ENCODE measurements at regions not wholly inside any gene's neighbourhood (a gene's known extent, or its start where the extent isn't known, plus 50 kb on each side); places are given as distances from the start of the nearest gene placed in this dataset.

GRCh38 chr12:31220061-31220460 lies 105.9 kb downstream of the SINHCAF start:
- no peaks in the 10 kb centered on the region for H3K9me2 ChIP-seq
- H3K4me2 ChIP-seq, result no peak overlapping the region

GRCh38 chr12:31220633-31221550 lies 105.1 kb downstream of the SINHCAF start:
- Histone ChIP-seq H3K27me3 (ENCODE audit: insufficient read depth) (no peaks in the 10 kb centered on the region), H3K9ac (no peak overlapping the region), H3F3A (replicated peaks; ENCODE audit: insufficient read depth) (no peaks in the 10 kb centered on the region), H3K4me3 (ENCODE audit: low read depth in 2 of 2, low read length in 1 of 2) (no peak overlapping the region), H3K4me1 (ENCODE audit: control insufficient read depth in 1 of 2, insufficient read depth in 2 of 2, low read depth in 1 of 2, low read length in 1 of 2) (peaks cover 0 to 39% of the 10 kb centered on the region in 2 experiments; a peak in 1 of 4 replicates), H2AFZ (ENCODE audit: low read depth) (no peak overlapping the region), H3K79me2 (ENCODE audit: insufficient read depth) (no peaks in the 10 kb centered on the region), H3K9me3 (no peaks in the 10 kb centered on the region), H4K20me1 (ENCODE audit: insufficient read depth) (no peaks in the 10 kb centered on the region), H3K36me3 (replicated peaks in 1 of 2; ENCODE audit: control insufficient read depth in 1 of 2, insufficient read depth in 2 of 2, low read length in 1 of 2) (no peaks in the 10 kb centered on the region), H3K9me2 (no peaks in the 10 kb centered on the region), H3K27ac (ENCODE audit: low read depth in 2 of 2, low read length in 1 of 2) (no peak overlapping the region), H3K4me2 (no peak overlapping the region)
- 80% methylated on average over 6 of the region's 8 CpGs for WGBS (ENCODE audit: low lambda C conversion rate)
- DNase-seq, result no peak
- ChIA-PET CTCF (interaction anchor here (0.9 to 1.9 kb wide), 2 partner anchors 31 to 51 kb away, joined by 3 to 4 read pairs; no protein-coding TSS in a partner anchor), POLR2A (no interaction called here)
- TF ChIP-seq SIN3A (IDR thresholded peaks at IDR 0.05; ENCODE audit: borderline replicate concordance, low read depth, low read length) (no peak), IRF3 (IDR thresholded peaks at IDR 0.05; ENCODE audit: low read depth, low read length) (no peak), MAX (IDR thresholded peaks at IDR 0.05; ENCODE audit: low read depth) (no peak), MXI1 (IDR thresholded peaks at IDR 0.05; ENCODE audit: low read depth, low read length) (no peak), USF2 (IDR thresholded peaks at IDR 0.05; ENCODE audit: borderline replicate concordance, low read depth, low read length) (no peak), GABPA (IDR thresholded peaks at IDR 0.05; ENCODE audit: low read depth) (no peak), MEF2A (IDR thresholded peaks at IDR 0.05; ENCODE audit: borderline replicate concordance, low read depth) (no peak)
- TF ChIP-seq, protein P1, sequence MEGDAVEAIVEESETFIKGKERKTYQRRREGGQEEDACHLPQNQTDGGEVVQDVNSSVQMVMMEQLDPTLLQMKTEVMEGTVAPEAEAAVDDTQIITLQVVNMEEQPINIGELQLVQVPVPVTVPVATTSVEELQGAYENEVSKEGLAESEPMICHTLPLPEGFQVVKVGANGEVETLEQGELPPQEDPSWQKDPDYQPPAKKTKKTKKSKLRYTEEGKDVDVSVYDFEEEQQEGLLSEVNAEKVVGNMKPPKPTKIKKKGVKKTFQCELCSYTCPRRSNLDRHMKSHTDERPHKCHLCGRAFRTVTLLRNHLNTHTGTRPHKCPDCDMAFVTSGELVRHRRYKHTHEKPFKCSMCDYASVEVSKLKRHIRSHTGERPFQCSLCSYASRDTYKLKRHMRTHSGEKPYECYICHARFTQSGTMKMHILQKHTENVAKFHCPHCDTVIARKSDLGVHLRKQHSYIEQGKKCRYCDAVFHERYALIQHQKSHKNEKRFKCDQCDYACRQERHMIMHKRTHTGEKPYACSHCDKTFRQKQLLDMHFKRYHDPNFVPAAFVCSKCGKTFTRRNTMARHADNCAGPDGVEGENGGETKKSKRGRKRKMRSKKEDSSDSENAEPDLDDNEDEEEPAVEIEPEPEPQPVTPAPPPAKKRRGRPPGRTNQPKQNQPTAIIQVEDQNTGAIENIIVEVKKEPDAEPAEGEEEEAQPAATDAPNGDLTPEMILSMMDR (IDR thresholded peaks at IDR 0.05), result no peak
- TF ChIP-seq, protein P2, sequence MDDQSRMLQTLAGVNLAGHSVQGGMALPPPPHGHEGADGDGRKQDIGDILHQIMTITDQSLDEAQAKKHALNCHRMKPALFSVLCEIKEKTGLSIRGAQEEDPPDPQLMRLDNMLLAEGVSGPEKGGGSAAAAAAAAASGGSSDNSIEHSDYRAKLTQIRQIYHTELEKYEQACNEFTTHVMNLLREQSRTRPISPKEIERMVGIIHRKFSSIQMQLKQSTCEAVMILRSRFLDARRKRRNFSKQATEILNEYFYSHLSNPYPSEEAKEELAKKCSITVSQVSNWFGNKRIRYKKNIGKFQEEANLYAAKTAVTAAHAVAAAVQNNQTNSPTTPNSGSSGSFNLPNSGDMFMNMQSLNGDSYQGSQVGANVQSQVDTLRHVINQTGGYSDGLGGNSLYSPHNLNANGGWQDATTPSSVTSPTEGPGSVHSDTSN (IDR thresholded peaks at IDR 0.05), result no peak

More at GRCh38 chr12:31220061-31220460, 105.9 kb downstream of the SINHCAF start:
- Histone ChIP-seq H3K27ac (ENCODE audit: low read depth in 2 of 2, low read length in 1 of 2) (no peak overlapping the region), H3K36me3 (replicated peaks in 1 of 2; ENCODE audit: control insufficient read depth in 1 of 2, insufficient read depth in 2 of 2, low read length in 1 of 2) (no peaks in the 10 kb centered on the region), H3K9ac (no peak overlapping the region), H3K27me3 (ENCODE audit: insufficient read depth) (no peaks in the 10 kb centered on the region), H3F3A (replicated peaks; ENCODE audit: insufficient read depth) (no peaks in the 10 kb centered on the region), H3K4me3 (ENCODE audit: low read depth in 2 of 2, low read length in 1 of 2) (no peak overlapping the region), H3K9me3 (no peaks in the 10 kb centered on the region), H3K79me2 (ENCODE audit: insufficient read depth) (no peaks in the 10 kb centered on the region), H2AFZ (ENCODE audit: low read depth) (no peak overlapping the region), H4K20me1 (ENCODE audit: insufficient read depth) (no peaks in the 10 kb centered on the region), H3K4me1 (ENCODE audit: control insufficient read depth in 1 of 2, insufficient read depth in 2 of 2, low read depth in 1 of 2, low read length in 1 of 2) (peaks cover 0 to 31% of the 10 kb centered on the region in 2 experiments; a peak in 1 of 4 replicates)
- 31% methylated on average over 6 of the region's 7 CpGs for WGBS (ENCODE audit: low lambda C conversion rate)
- ChIA-PET CTCF (interaction anchor here (1.9 kb wide), 1 partner anchor 32 kb away, joined by 4 read pairs; no protein-coding TSS in a partner anchor), POLR2A (no interaction called here)
- TF ChIP-seq, protein P3, sequence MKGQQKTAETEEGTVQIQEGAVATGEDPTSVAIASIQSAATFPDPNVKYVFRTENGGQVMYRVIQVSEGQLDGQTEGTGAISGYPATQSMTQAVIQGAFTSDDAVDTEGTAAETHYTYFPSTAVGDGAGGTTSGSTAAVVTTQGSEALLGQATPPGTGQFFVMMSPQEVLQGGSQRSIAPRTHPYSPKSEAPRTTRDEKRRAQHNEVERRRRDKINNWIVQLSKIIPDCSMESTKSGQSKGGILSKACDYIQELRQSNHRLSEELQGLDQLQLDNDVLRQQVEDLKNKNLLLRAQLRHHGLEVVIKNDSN (IDR thresholded peaks at IDR 0.05; ENCODE audit: borderline replicate concordance, low read depth), result no peak
- TF ChIP-seq NRF1 (IDR thresholded peaks at IDR 0.05; ENCODE audit: low read depth, low read length), result no peak
- TF ChIP-seq EP300 (IDR thresholded peaks at IDR 0.05; ENCODE audit: borderline replicate concordance in 1 of 2, low read depth in 1 of 2, low read length in 1 of 2), result no peak
- DNase-seq, result no peak
